Thoracic aorta (tissue), 2 donors: ENCODE measurements at regions not wholly inside any gene's neighbourhood (a gene's known extent, or its start where the extent isn't known, plus 50 kb on each side); places are given as distances from the start of the nearest gene placed in this dataset.

Experiments used
- ATAC-seq: fragments of 150-250 bp; one replicate; pipeline ENCODE4 v1.8.0; 2017; ENCODE audit warnings: low read depth; ENCODE audit not compliant: insufficient number of reproducible peaks, low FRiP score
- DNase-seq: peaks from one replicate; pipeline ENCODE4 v3.0.0-alpha.2; 2020; ENCODE audit warnings: low spot score
- H3K27ac ChIP-seq, 2 donors: fragments of 200-600 bp; sonication (generic); 1 replicate in 1 of 2; 2 replicates in 1 of 2; pipeline ENCODE4 v1.5.1; 2016; ENCODE audit warnings: mild to moderate bottlenecking in 2 of 2, moderate library complexity in 2 of 2
- H3K27me3 ChIP-seq: fragments of 200-600 bp; sonication (generic); replicated peaks from 2 replicates; pipeline ENCODE4 v1.6.0; 2016; ENCODE audit warnings: mild to moderate bottlenecking; ENCODE audit not compliant: insufficient read depth
- H3K36me3 ChIP-seq: fragments of 200-600 bp; sonication (generic); one replicate; pipeline ENCODE4 v1.5.1; 2016
- H3K4me1 ChIP-seq, 2 donors: fragments of 200-600 bp; sonication (generic); 1 replicate in 1 of 2; 2 replicates in 1 of 2; pipeline versions ENCODE4 v1.5.1 to v1.6.0; 2016; ENCODE audit warnings: low read depth in 2 of 2, mild to moderate bottlenecking in 1 of 2; ENCODE audit not compliant: control insufficient read depth in 1 of 2
- H3K4me3 ChIP-seq: fragments of 200-600 bp; sonication (generic); 2 replicates; pipeline ENCODE4 v1.5.1; 2016; ENCODE audit warnings: mild to moderate bottlenecking
- H3K9me3 ChIP-seq: fragments of 200-600 bp; sonication (generic); 2 replicates; pipeline ENCODE4 v1.5.1; 2016
- TF ChIP-seq, protein P1 (sequence below): fragments of 200-600 bp; sonication (generic); IDR thresholded peaks from one replicate; pipeline ENCODE4 v1.5.1; 2019; ENCODE audit warnings: antibody characterized with exemption

DNA sequence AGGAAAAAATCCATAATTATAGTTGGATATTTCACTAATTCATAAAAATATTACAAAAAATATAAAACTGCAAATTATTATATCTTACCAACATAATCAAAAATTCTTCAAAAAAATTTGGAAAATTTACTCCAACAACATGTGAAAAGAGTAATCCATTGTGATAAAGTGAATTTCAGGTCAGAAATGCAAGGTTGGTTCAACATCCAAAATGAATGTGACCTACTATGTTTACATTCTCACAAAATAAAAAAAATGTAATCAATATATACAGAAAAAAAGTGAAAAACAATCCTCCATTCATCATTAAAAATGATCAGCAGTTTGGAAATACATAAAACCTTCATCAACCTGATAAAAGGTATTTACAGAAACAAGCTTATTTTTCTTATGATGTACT, 1252.2 kb downstream of the JRKL start:
- ATAC-seq (no peak), DNase-seq (no peak)
- Histone ChIP-seq H3K36me3 (no peaks in the 10 kb centered on the region), H3K4me3 (no peak overlapping the region), H3K9me3 (no peaks in the 10 kb centered on the region), H3K27ac (no peak overlapping the region), H3K4me1 (no peaks in the 10 kb centered on the region), H3K27me3 (no peaks in the 10 kb centered on the region)
- TF ChIP-seq, protein P1, sequence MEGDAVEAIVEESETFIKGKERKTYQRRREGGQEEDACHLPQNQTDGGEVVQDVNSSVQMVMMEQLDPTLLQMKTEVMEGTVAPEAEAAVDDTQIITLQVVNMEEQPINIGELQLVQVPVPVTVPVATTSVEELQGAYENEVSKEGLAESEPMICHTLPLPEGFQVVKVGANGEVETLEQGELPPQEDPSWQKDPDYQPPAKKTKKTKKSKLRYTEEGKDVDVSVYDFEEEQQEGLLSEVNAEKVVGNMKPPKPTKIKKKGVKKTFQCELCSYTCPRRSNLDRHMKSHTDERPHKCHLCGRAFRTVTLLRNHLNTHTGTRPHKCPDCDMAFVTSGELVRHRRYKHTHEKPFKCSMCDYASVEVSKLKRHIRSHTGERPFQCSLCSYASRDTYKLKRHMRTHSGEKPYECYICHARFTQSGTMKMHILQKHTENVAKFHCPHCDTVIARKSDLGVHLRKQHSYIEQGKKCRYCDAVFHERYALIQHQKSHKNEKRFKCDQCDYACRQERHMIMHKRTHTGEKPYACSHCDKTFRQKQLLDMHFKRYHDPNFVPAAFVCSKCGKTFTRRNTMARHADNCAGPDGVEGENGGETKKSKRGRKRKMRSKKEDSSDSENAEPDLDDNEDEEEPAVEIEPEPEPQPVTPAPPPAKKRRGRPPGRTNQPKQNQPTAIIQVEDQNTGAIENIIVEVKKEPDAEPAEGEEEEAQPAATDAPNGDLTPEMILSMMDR, result no peak

GRCh38 chr11:97645736-97646135, 1255.9 kb downstream of the JRKL start:
- ATAC-seq (no peak), DNase-seq (no peak)
- Histone ChIP-seq H3K4me1 (no peaks in the 10 kb centered on the region), H3K4me3 (no peak overlapping the region), H3K9me3 (no peaks in the 10 kb centered on the region), H3K27me3 (no peaks in the 10 kb centered on the region), H3K27ac (no peak overlapping the region), H3K36me3 (no peaks in the 10 kb centered on the region)
- TF ChIP-seq, protein P1, result no peak

DNA sequence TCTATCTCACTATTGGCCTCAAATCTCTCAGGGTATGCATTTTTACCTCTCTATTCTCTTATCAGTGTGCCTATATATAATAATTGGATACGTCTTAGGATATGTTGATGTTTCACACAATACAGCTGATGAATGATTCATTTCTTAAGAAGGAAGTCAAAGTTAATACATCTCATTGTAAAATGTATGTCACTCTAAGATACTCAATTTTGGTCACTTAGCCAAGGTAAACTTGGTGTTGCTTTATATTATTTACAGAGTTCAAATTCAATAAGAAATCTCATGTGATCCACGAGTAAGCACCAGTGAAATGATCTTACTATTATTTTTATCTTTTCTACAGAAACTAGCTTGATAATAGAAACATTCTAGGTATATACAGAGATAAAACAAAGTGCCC, 1266.5 kb downstream of the JRKL start:
- no peak for DNase-seq
- H3K27me3 ChIP-seq, result no peaks in the 10 kb centered on the region
- H3K4me3 ChIP-seq, result no peak overlapping the region
- no peak for ATAC-seq
- H3K36me3 ChIP-seq, result no peaks in the 10 kb centered on the region
- no peaks in the 10 kb centered on the region for H3K4me1 ChIP-seq
- H3K27ac ChIP-seq, result no peak overlapping the region
- H3K9me3 ChIP-seq, result peaks cover 5% of the 10 kb centered on the region
- TF ChIP-seq, protein P1, result no peak

DNA sequence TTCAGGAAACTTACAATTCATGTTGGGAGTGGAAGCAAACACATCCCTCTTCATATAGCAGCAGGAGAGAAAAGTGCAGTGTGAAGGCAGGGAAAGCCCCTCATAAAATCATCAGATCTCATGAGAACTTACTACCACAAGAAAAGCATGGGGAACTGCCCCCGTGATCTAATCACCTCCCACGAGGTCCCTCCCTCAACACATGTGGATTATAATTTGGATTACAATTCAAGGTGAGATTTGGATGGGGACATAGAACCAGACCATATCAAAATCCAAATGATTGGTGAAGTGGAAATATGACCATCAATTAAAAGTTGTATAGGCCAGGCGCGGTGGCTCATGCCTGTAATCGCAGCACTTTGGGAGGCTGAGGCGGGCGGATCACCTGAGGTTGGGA, 1268.0 kb downstream of the JRKL start:
- Histone ChIP-seq H3K9me3 (peaks cover 5% of the 10 kb centered on the region), H3K27me3 (no peaks in the 10 kb centered on the region), H3K27ac (no peak overlapping the region), H3K4me3 (no peak overlapping the region), H3K36me3 (no peaks in the 10 kb centered on the region), H3K4me1 (no peaks in the 10 kb centered on the region)
- DNase-seq (no peak), ATAC-seq (no peak)
- TF ChIP-seq, protein P1, result no peak

GRCh38 chr11:97667057-97667456, 1277.2 kb downstream of the JRKL start:
- DNase-seq, result no peak
- no peaks in the 10 kb centered on the region for H3K9me3 ChIP-seq
- no peaks in the 10 kb centered on the region for H3K27me3 ChIP-seq
- H3K4me1 ChIP-seq, result no peaks in the 10 kb centered on the region
- H3K36me3 ChIP-seq, result no peaks in the 10 kb centered on the region
- TF ChIP-seq, protein P1, result no peak
- no peak for ATAC-seq
- H3K27ac ChIP-seq, result no peak overlapping the region
- H3K4me3 ChIP-seq, result no peak overlapping the region
